IPS DF 4.7 (cell line): ENCODE measurements at regions not wholly inside any gene's neighbourhood (a gene's known extent, or its start where the extent isn't known, plus 50 kb on each side); places are given as distances from the start of the nearest gene placed in this dataset.

Experiments used
- DNase-seq: peaks from one replicate; pipeline ENCODE4 v3.0.0-alpha.2; 2013; ENCODE audit warnings: low spot score; ENCODE audit errors: extremely low read depth

GRCh38 chr14:36083317-36083716 lies 93.2 kb downstream of the PTCSC3 start:
- DNase-seq = no peak

GRCh38 chr14:36078080-36078479 lies 98.4 kb downstream of the PTCSC3 start:
- DNase-seq = no peak

GRCh38 chr14:36076197-36076596 lies 100.3 kb downstream of the PTCSC3 start:
- DNase-seq = no peak

GRCh38 chr14:36075203-36075602 lies 101.3 kb downstream of the PTCSC3 start:
- no peak for DNase-seq

- no peak for DNase-seq
These were observed 105.8 kb downstream of the PTCSC3 start for GRCh38 chr14:36070720-36071043.

GRCh38 chr14:36070031-36070719 lies 106.3 kb downstream of the PTCSC3 start:
- peak; percentile 46 for DNase-seq

- DNase-seq = peak; percentile 53
These were observed 107.0 kb downstream of the PTCSC3 start for GRCh38 chr14:36069535-36069900.

- no peak for DNase-seq
These were observed 107.6 kb downstream of the PTCSC3 start for GRCh38 chr14:36068777-36069534.

GRCh38 chr14:36067428-36068187 lies 108.9 kb downstream of the PTCSC3 start:
- no peak for DNase-seq

- no peak for DNase-seq
These were observed 109.9 kb downstream of the PTCSC3 start for GRCh38 chr14:36066636-36067035.

GRCh38 chr14:36065831-36066230 lies 110.7 kb downstream of the PTCSC3 start:
- DNase-seq = no peak

GRCh38 chr14:36059531-36059930 lies 117.0 kb downstream of the PTCSC3 start:
- no peak for DNase-seq

- no peak for DNase-seq
These were observed 118.9 kb downstream of the PTCSC3 start for GRCh38 chr14:36057452-36058116.

GRCh38 chr14:36056845-36057244 lies 119.7 kb downstream of the PTCSC3 start:
- DNase-seq = no peak

GRCh38 chr14:36055681-36056225 lies 120.8 kb downstream of the PTCSC3 start:
- DNase-seq = no peak

GRCh38 chr14:36055052-36055378 lies 121.5 kb downstream of the PTCSC3 start:
- DNase-seq = no peak

GRCh38 chr14:36054353-36055051 lies 122.0 kb downstream of the PTCSC3 start:
- no peak for DNase-seq

- DNase-seq = no peak
These were observed 123.8 kb downstream of the PTCSC3 start for GRCh38 chr14:36052681-36053080.

GRCh38 chr14:36052063-36052462 lies 124.5 kb downstream of the PTCSC3 start:
- no peak for DNase-seq

GRCh38 chr14:36048667-36049066 lies 127.9 kb downstream of the PTCSC3 start:
- DNase-seq = no peak

- no peak for DNase-seq
These were observed 128.6 kb downstream of the PTCSC3 start for GRCh38 chr14:36047912-36048311.
